ENCODE measurements at regions not wholly inside any gene's neighbourhood (a gene's known extent, or its start where the extent isn't known, plus 50 kb on each side); places are given as distances from the start of the nearest gene placed in this dataset.

DNA sequence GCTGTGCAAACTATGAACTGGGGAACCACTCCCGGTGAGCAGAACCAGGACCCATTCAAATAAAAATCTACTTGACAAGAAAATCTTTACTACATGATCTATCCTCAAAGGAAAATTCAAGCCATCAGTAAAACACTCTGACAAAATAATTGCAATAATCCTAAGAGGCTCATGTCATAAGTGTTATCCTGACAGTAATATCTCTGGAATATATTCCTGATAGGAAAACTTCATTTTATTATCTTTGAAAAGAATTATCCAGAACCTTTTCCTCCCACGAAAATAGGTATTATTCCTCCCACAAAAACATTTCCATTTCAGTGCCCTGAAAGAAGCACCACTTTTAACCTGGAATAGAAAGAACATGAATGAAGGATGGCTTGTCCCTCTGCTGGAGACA, 357.7 kb upstream of the PCDH7 start:
- Histone ChIP-seq H3K27me3 (ENCODE audit: insufficient read depth, low read depth, low read length) (no peaks in the 10 kb centered on the region), H3K27ac (ENCODE audit: low read length) (peak overlapping the region; percentile 59), H3K9me3 (ENCODE audit: low read length) (no peaks in the 10 kb centered on the region), H4K20me1 (ENCODE audit: insufficient read depth) (no peaks in the 10 kb centered on the region), H3F3A (ENCODE audit: insufficient read depth, low read length, poor library complexity, severe bottlenecking) (no peaks in the 10 kb centered on the region), H3K4me3 (ENCODE audit: low read length) (no peak overlapping the region), H3K79me2 (replicated peaks; ENCODE audit: insufficient read depth, low read length) (no peaks in the 10 kb centered on the region), H3K9me2 (ENCODE audit: insufficient read depth, low read length) (no peaks in the 10 kb centered on the region), H3K4me2 (ENCODE audit: low read length) (peak overlapping the region; percentile 10), H2AFZ (ENCODE audit: low read depth, low read length) (no peak overlapping the region), H3K9ac (ENCODE audit: low read length) (no peak overlapping the region), H3K36me3 (ENCODE audit: insufficient read depth, low read length) (no peaks in the 10 kb centered on the region)
- TF ChIP-seq EP300 (conservative IDR thresholded peaks at IDR 0.05; ENCODE audit: poor library complexity, severe bottlenecking) (peak; percentile 96), POLR2AphosphoS5 (IDR thresholded peaks at IDR 0.05) (peak; percentile 84), TAF1 (IDR thresholded peaks at IDR 0.05; ENCODE audit: low read depth) (no peak), RAD21 (conservative IDR thresholded peaks at IDR 0.05) (peak; percentile 24), MXI1 (conservative IDR thresholded peaks at IDR 0.05; ENCODE audit: poor library complexity, severe bottlenecking) (no peak), EZH2 (IDR thresholded peaks at IDR 0.05; ENCODE audit: borderline replicate concordance, insufficient read depth, low read length, poor library complexity, severe bottlenecking) (no peak), SMC3 (conservative IDR thresholded peaks at IDR 0.05; ENCODE audit: poor library complexity) (no peak)
- TF ChIP-seq, protein P1, sequence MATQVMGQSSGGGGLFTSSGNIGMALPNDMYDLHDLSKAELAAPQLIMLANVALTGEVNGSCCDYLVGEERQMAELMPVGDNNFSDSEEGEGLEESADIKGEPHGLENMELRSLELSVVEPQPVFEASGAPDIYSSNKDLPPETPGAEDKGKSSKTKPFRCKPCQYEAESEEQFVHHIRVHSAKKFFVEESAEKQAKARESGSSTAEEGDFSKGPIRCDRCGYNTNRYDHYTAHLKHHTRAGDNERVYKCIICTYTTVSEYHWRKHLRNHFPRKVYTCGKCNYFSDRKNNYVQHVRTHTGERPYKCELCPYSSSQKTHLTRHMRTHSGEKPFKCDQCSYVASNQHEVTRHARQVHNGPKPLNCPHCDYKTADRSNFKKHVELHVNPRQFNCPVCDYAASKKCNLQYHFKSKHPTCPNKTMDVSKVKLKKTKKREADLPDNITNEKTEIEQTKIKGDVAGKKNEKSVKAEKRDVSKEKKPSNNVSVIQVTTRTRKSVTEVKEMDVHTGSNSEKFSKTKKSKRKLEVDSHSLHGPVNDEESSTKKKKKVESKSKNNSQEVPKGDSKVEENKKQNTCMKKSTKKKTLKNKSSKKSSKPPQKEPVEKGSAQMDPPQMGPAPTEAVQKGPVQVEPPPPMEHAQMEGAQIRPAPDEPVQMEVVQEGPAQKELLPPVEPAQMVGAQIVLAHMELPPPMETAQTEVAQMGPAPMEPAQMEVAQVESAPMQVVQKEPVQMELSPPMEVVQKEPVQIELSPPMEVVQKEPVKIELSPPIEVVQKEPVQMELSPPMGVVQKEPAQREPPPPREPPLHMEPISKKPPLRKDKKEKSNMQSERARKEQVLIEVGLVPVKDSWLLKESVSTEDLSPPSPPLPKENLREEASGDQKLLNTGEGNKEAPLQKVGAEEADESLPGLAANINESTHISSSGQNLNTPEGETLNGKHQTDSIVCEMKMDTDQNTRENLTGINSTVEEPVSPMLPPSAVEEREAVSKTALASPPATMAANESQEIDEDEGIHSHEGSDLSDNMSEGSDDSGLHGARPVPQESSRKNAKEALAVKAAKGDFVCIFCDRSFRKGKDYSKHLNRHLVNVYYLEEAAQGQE (IDR thresholded peaks at IDR 0.05; ENCODE audit: borderline replicate concordance), result peak; percentile 100
- TF ChIP-seq, protein P2, sequence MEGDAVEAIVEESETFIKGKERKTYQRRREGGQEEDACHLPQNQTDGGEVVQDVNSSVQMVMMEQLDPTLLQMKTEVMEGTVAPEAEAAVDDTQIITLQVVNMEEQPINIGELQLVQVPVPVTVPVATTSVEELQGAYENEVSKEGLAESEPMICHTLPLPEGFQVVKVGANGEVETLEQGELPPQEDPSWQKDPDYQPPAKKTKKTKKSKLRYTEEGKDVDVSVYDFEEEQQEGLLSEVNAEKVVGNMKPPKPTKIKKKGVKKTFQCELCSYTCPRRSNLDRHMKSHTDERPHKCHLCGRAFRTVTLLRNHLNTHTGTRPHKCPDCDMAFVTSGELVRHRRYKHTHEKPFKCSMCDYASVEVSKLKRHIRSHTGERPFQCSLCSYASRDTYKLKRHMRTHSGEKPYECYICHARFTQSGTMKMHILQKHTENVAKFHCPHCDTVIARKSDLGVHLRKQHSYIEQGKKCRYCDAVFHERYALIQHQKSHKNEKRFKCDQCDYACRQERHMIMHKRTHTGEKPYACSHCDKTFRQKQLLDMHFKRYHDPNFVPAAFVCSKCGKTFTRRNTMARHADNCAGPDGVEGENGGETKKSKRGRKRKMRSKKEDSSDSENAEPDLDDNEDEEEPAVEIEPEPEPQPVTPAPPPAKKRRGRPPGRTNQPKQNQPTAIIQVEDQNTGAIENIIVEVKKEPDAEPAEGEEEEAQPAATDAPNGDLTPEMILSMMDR (IDR thresholded peaks at IDR 0.05; ENCODE audit: poor library complexity, severe bottlenecking), result peak; percentile 33

DNA sequence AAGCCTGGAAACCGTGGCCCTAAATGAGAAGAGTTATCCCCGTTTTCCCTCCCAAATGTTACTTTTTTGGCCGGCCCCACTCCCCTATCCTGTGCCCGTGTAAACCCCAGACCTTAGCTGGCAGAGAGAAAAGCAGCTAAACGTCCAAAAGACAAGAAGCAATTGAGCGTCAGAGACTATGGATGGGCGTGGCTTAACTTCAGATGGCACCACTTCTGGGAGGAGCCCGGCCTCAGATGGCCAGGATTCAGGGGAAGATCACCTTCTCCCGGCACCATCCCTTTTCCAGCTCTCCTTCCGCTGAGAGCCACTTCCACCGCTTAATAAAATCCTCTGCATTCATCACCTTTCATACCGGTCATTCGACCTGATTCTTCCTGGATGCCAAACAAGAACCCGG, 350.1 kb upstream of the PCDH7 start:
- no peaks in the 10 kb centered on the region for H3K79me2 ChIP-seq (replicated peaks; ENCODE audit: insufficient read depth, low read length)
- no peaks in the 10 kb centered on the region for H3K9me3 ChIP-seq (ENCODE audit: low read length)
- H3K9ac ChIP-seq (ENCODE audit: low read length), result no peak overlapping the region
- H3K4me2 ChIP-seq (ENCODE audit: low read length), result no peak overlapping the region
- H2AFZ ChIP-seq (ENCODE audit: low read depth, low read length), result no peak overlapping the region
- H3K36me3 ChIP-seq (ENCODE audit: insufficient read depth, low read length), result no peaks in the 10 kb centered on the region
- H3K27ac ChIP-seq (ENCODE audit: low read length), result no peak overlapping the region
- no peak for TF ChIP-seq SMC3 (conservative IDR thresholded peaks at IDR 0.05; ENCODE audit: poor library complexity)
- TF ChIP-seq MXI1 (conservative IDR thresholded peaks at IDR 0.05; ENCODE audit: poor library complexity, severe bottlenecking), result no peak
- no peak for TF ChIP-seq EP300 (conservative IDR thresholded peaks at IDR 0.05; ENCODE audit: poor library complexity, severe bottlenecking)
- TF ChIP-seq, protein P2 (IDR thresholded peaks at IDR 0.05; ENCODE audit: poor library complexity, severe bottlenecking), result no peak
- TF ChIP-seq TAF1 (IDR thresholded peaks at IDR 0.05; ENCODE audit: low read depth), result no peak
- no peak for TF ChIP-seq POLR2AphosphoS5 (IDR thresholded peaks at IDR 0.05)
- no peak for TF ChIP-seq RAD21 (conservative IDR thresholded peaks at IDR 0.05)
- H3K4me3 ChIP-seq (ENCODE audit: low read length), result no peak overlapping the region
- no peaks in the 10 kb centered on the region for H3F3A ChIP-seq (ENCODE audit: insufficient read depth, low read length, poor library complexity, severe bottlenecking)
- no peaks in the 10 kb centered on the region for H4K20me1 ChIP-seq (ENCODE audit: insufficient read depth)
- H3K9me2 ChIP-seq (ENCODE audit: insufficient read depth, low read length), result no peaks in the 10 kb centered on the region
- no peaks in the 10 kb centered on the region for H3K27me3 ChIP-seq (ENCODE audit: insufficient read depth, low read depth, low read length)

Measured in neural cell (in vitro differentiated cells).